ENCODE measurements at regions not wholly inside any gene's neighbourhood (a gene's known extent, or its start where the extent isn't known, plus 50 kb on each side); places are given as distances from the start of the nearest gene placed in this dataset.

- Histone ChIP-seq H3K4me1 (ENCODE audit: insufficient read depth, insufficient read length) (no peaks in the 10 kb centered on the region), H3K9me3 (ENCODE audit: insufficient read depth, low read length) (no peaks in the 10 kb centered on the region), H3K36me3 (ENCODE audit: insufficient read depth, insufficient read length, low read length) (no peaks in the 10 kb centered on the region), H3K27me3 (ENCODE audit: insufficient read depth, insufficient read length) (no peaks in the 10 kb centered on the region), H3K4me3 (ENCODE audit: insufficient read length, low read depth) (no peak overlapping the region), H3K9ac (ENCODE audit: insufficient read length, low read depth) (no peak overlapping the region)
- no peak for DNase-seq (ENCODE audit: low read depth, low spot score)
- TF ChIP-seq YY1 (IDR thresholded peaks at IDR 0.05; ENCODE audit: insufficient read depth, insufficient read length): no peak
- TF ChIP-seq ZNF274 (IDR thresholded peaks at IDR 0.05; ENCODE audit: low read depth, low read length): no peak
- TF ChIP-seq SUZ12 (IDR thresholded peaks at IDR 0.05; ENCODE audit: extremely low read depth, insufficient read depth, insufficient read length): no peak
Measured at GRCh38 chr10:29127731-29128130, 161.1 kb upstream of the LYZL1 start.

DNA sequence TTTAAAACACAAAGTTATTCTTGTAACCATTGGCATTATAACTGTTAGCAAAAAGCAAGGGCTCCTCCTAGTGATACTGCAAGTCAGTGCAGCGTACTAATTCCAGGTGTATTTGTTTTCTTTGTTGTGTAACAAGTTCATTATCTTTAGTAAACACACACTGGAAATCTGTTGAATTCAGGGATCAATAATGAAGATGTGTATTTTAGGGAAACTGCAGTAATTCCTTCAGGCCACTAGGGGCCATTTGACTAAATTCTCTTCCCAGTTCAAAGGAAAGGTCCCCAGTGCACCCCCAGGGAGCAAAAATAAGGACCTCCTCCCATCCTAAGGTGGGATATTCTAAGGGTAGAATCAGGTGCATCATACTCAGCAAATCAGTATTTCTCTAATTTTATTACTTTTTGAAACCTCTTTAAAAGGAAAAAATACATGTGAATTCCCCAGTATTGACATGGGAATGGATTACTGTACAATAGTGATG lies 158.6 kb upstream of the LYZL1 start:
- Histone ChIP-seq H3K36me3 (ENCODE audit: insufficient read depth, insufficient read length, low read length) (no peaks in the 10 kb centered on the region), H3K4me1 (ENCODE audit: insufficient read depth, insufficient read length) (no peaks in the 10 kb centered on the region), H3K27me3 (ENCODE audit: insufficient read depth, insufficient read length) (no peaks in the 10 kb centered on the region), H3K9me3 (ENCODE audit: insufficient read depth, low read length) (no peaks in the 10 kb centered on the region), H3K9ac (ENCODE audit: insufficient read length, low read depth) (no peak overlapping the region), H3K4me3 (ENCODE audit: insufficient read length, low read depth) (no peak overlapping the region)
- no peak for DNase-seq (ENCODE audit: low read depth, low spot score)
- TF ChIP-seq SUZ12 (IDR thresholded peaks at IDR 0.05; ENCODE audit: extremely low read depth, insufficient read depth, insufficient read length) (no peak), YY1 (IDR thresholded peaks at IDR 0.05; ENCODE audit: insufficient read depth, insufficient read length) (no peak), ZNF274 (IDR thresholded peaks at IDR 0.05; ENCODE audit: low read depth, low read length) (no peak)

DNA sequence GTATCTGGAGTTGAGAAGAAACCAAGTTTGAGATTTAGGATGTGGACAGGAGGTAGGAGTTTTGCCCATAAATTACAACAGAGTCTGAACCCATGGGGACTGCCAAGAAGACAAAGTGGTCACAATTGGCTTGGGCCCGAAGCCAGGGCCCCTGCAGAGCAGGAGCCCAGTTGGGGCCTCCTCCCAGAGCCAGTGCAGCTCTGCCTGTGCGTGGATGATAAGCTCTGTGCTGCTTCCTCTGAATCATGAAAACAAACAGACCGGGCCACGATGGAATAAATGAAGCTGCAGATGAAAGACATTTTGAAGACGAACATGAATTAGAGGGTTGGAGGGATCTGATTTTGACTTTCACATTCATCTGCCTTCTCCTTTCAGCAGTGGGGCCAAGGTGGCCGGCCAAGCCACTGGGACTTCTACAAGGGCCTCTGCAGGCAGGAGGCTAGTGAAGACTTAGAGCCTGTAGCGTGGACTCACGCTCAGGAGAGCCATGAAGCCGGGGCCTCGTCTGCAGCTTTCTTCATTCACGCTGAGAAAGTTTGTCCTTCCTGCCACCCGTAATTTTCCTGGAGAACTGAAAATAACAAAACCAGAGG lies 156.8 kb upstream of the LYZL1 start:
- TF ChIP-seq SUZ12 (IDR thresholded peaks at IDR 0.05; ENCODE audit: extremely low read depth, insufficient read depth, insufficient read length) (no peak), YY1 (IDR thresholded peaks at IDR 0.05; ENCODE audit: insufficient read depth, insufficient read length) (no peak), ZNF274 (IDR thresholded peaks at IDR 0.05; ENCODE audit: low read depth, low read length) (no peak)
- no peaks in the 10 kb centered on the region for H3K27me3 ChIP-seq (ENCODE audit: insufficient read depth, insufficient read length)
- H3K4me3 ChIP-seq (ENCODE audit: insufficient read length, low read depth): no peak overlapping the region
- no peaks in the 10 kb centered on the region for H3K36me3 ChIP-seq (ENCODE audit: insufficient read depth, insufficient read length, low read length)
- no peaks in the 10 kb centered on the region for H3K4me1 ChIP-seq (ENCODE audit: insufficient read depth, insufficient read length)
- no peak for DNase-seq (ENCODE audit: low read depth, low spot score)
- no peak overlapping the region for H3K9ac ChIP-seq (ENCODE audit: insufficient read length, low read depth)
- no peaks in the 10 kb centered on the region for H3K9me3 ChIP-seq (ENCODE audit: insufficient read depth, low read length)

DNA sequence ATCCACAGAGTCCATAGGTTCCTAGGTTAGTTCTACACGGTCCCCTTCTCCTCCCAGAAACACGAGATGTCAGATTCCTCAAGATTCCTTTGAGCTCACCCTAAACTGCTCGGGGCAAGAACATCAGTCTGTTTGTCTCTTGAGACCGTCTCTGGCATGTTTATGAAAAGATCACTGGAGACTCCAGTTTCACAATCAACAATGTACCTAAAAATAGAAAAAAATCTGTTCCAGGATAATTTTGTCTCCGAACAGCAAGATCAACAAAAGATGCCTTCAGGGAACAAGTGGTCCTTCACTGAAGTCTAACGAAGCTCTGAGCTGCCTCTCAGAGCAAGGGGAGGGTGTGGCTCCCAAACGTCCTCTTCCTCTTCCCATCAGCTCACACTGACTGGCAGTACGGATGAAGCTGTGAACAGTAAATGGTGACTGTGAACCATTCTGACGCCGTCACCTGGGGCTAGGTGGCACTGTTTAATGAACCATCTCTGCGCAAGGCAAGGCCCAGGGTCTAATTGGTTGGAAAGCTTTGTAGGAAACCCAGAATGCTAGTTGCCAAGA lies 156.2 kb upstream of the LYZL1 start:
- Histone ChIP-seq H3K27me3 (ENCODE audit: insufficient read depth, insufficient read length) (no peaks in the 10 kb centered on the region), H3K4me3 (ENCODE audit: insufficient read length, low read depth) (no peak overlapping the region), H3K9ac (ENCODE audit: insufficient read length, low read depth) (no peak overlapping the region), H3K4me1 (ENCODE audit: insufficient read depth, insufficient read length) (no peaks in the 10 kb centered on the region), H3K9me3 (ENCODE audit: insufficient read depth, low read length) (no peaks in the 10 kb centered on the region), H3K36me3 (ENCODE audit: insufficient read depth, insufficient read length, low read length) (no peaks in the 10 kb centered on the region)
- TF ChIP-seq ZNF274 (IDR thresholded peaks at IDR 0.05; ENCODE audit: low read depth, low read length): no peak
- TF ChIP-seq YY1 (IDR thresholded peaks at IDR 0.05; ENCODE audit: insufficient read depth, insufficient read length): no peak
- TF ChIP-seq SUZ12 (IDR thresholded peaks at IDR 0.05; ENCODE audit: extremely low read depth, insufficient read depth, insufficient read length): no peak
- DNase-seq (ENCODE audit: low read depth, low spot score): no peak

DNA sequence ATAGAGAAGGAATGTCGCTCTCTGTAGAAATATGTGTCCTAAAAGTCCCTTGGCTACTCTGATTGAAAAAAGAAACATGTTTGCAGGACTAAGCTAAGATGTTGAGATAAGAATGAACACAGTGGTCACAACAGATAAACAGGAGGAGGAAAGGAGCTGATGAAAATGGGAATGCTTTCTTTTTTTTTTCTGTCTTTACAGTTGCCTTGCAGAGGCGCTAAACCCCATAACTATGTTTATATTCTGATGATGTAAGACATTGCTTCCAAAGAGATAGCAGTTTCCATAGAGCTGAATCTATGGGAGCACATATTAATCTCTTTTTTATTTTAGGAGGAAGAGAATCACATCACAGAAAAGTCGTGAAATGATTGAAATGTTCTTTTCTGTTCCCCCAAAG lies 153.5 kb upstream of the LYZL1 start:
- H3K27me3 ChIP-seq (ENCODE audit: insufficient read depth, insufficient read length): no peaks in the 10 kb centered on the region
- no peaks in the 10 kb centered on the region for H3K4me1 ChIP-seq (ENCODE audit: insufficient read depth, insufficient read length)
- H3K9ac ChIP-seq (ENCODE audit: insufficient read length, low read depth): no peak overlapping the region
- TF ChIP-seq SUZ12 (IDR thresholded peaks at IDR 0.05; ENCODE audit: extremely low read depth, insufficient read depth, insufficient read length) (no peak), YY1 (IDR thresholded peaks at IDR 0.05; ENCODE audit: insufficient read depth, insufficient read length) (no peak), ZNF274 (IDR thresholded peaks at IDR 0.05; ENCODE audit: low read depth, low read length) (no peak)
- DNase-seq (ENCODE audit: low read depth, low spot score): no peak
- H3K9me3 ChIP-seq (ENCODE audit: insufficient read depth, low read length): no peaks in the 10 kb centered on the region
- no peaks in the 10 kb centered on the region for H3K36me3 ChIP-seq (ENCODE audit: insufficient read depth, insufficient read length, low read length)
- no peak overlapping the region for H3K4me3 ChIP-seq (ENCODE audit: insufficient read length, low read depth)

DNA sequence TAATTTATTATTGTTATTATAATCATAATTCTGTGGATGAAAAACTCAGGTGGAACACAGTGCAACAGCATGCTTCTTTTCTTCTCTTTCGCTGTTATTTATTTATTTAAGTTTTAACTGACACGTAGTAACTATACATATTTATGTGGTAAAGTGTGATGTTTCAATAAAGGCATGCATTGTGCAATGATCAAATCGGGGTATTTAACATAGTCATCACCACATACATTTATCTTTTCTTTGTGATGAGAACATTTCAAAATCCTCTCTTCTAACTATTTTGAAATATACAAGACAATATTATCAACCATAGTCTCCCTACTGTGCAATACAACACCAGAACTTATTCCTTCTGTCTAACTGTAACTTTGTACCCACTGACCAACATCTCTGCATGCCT lies 152.5 kb upstream of the LYZL1 start:
- Histone ChIP-seq H3K4me1 (ENCODE audit: insufficient read depth, insufficient read length) (no peaks in the 10 kb centered on the region), H3K9ac (ENCODE audit: insufficient read length, low read depth) (no peak overlapping the region), H3K4me3 (ENCODE audit: insufficient read length, low read depth) (no peak overlapping the region), H3K36me3 (ENCODE audit: insufficient read depth, insufficient read length, low read length) (no peaks in the 10 kb centered on the region), H3K9me3 (ENCODE audit: insufficient read depth, low read length) (no peaks in the 10 kb centered on the region), H3K27me3 (ENCODE audit: insufficient read depth, insufficient read length) (no peaks in the 10 kb centered on the region)
- TF ChIP-seq ZNF274 (IDR thresholded peaks at IDR 0.05; ENCODE audit: low read depth, low read length) (no peak), YY1 (IDR thresholded peaks at IDR 0.05; ENCODE audit: insufficient read depth, insufficient read length) (no peak), SUZ12 (IDR thresholded peaks at IDR 0.05; ENCODE audit: extremely low read depth, insufficient read depth, insufficient read length) (no peak)
- no peak for DNase-seq (ENCODE audit: low read depth, low spot score)

DNA sequence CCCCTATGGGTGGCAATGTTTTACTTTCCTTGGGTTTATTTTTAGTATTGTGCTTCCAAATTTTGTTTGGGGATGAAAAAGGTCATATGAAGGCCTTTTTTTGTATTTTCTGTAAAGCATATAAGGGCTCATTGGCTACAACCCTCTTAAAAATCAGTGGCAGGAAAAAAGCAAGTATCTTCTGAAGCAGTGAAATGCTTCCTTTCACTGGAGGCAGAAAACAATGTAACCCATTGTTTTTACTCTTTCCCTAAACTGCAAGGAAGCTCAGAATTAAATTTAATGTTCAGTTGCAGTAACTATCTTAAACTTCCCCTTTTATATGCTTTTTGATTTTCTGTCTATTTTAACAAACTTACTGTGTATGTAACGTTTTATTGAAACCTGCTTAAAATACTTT lies 148.7 kb upstream of the LYZL1 start:
- no peak overlapping the region for H3K9ac ChIP-seq (ENCODE audit: insufficient read length, low read depth)
- no peaks in the 10 kb centered on the region for H3K27me3 ChIP-seq (ENCODE audit: insufficient read depth, insufficient read length)
- peaks cover 6% of the 10 kb centered on the region for H3K4me1 ChIP-seq (ENCODE audit: insufficient read depth, insufficient read length)
- no peak for DNase-seq (ENCODE audit: low read depth, low spot score)
- no peaks in the 10 kb centered on the region for H3K36me3 ChIP-seq (ENCODE audit: insufficient read depth, insufficient read length, low read length)
- TF ChIP-seq ZNF274 (IDR thresholded peaks at IDR 0.05; ENCODE audit: low read depth, low read length): no peak
- no peak for TF ChIP-seq YY1 (IDR thresholded peaks at IDR 0.05; ENCODE audit: insufficient read depth, insufficient read length)
- TF ChIP-seq SUZ12 (IDR thresholded peaks at IDR 0.05; ENCODE audit: extremely low read depth, insufficient read depth, insufficient read length): no peak
- no peak overlapping the region for H3K4me3 ChIP-seq (ENCODE audit: insufficient read length, low read depth)
- 0 out of 2 replicates have a peak, but pooled peaks cover 6% of the 10 kb centered on the region for H3K9me3 ChIP-seq (ENCODE audit: insufficient read depth, low read length)
